ENCODE measurements at regions not wholly inside any gene's neighbourhood (a gene's known extent, or its start where the extent isn't known, plus 50 kb on each side); places are given as distances from the start of the nearest gene placed in this dataset.

- no peak for TF ChIP-seq CTCF (IDR thresholded peaks at IDR 0.05)
- no peak for TF ChIP-seq POLR2A (IDR thresholded peaks at IDR 0.05)
Measured at GRCh38 chr6:79385333-79385732, 150.9 kb upstream of the HMGN3 start.

All from right lobe of liver (tissue), 4 donors.